GM18907 (cell line): ENCODE measurements at regions not wholly inside any gene's neighbourhood (a gene's known extent, or its start where the extent isn't known, plus 50 kb on each side); places are given as distances from the start of the nearest gene placed in this dataset.

Source experiments
- ATAC-seq: cut with Tn5 transposase; IDR thresholded peaks from one replicate; pipeline ENCODE4 v1.9.1; 2021; ENCODE audit warnings: mild to moderate bottlenecking, moderate library complexity; ENCODE audit not compliant: unreplicated experiment

GRCh38 chr13:85742355-85742754 is 56.9 kb downstream of the SLITRK6 start:
- no peak for ATAC-seq

DNA sequence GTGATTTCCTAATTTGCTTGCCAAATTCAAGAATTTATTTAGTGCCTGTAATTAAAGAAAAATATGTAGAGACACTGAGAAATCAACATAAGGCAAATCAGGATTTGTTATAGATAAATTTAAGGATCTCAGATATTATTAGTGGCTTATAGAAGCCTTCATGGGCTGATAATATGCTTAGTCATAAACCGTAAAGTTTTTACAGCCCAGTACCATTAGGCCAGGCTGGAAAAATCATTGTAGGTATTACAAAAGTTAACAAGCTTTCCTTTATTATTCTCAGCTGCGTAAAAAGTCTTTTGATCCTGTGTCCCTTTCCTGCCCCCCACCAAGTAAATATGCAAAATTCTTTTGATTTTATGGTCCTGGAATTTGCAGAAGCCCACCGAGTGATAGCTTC is 58.2 kb downstream of the SLITRK6 start:
- no peak for ATAC-seq

GRCh38 chr13:85738696-85739320 is 60.4 kb downstream of the SLITRK6 start:
- ATAC-seq: no peak

- no peak for ATAC-seq
Observed at GRCh38 chr13:85737952-85738351, 61.3 kb downstream of the SLITRK6 start.

- no peak for ATAC-seq
Observed at GRCh38 chr13:85729296-85729695, 69.9 kb downstream of the SLITRK6 start.

- ATAC-seq: no peak
Observed at GRCh38 chr13:85728811-85729210, 70.4 kb downstream of the SLITRK6 start.

DNA sequence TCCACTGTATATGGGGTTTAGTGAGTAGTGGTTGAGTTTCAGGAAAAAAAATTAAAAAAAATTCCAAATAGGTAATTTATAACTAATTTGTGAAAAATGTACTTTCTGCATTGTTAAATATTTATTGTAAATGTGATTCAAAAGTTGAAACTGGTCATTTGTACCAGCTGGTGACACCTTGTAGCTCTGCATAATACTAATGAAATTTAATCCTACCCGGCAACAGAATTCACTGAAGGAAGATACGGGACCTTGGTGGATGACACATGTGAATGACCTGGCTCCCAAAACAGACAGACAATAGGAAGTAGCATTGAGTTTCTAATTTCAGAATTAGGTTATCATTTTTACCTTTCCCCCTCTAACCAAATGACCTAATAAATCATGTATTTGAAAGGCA is 73.8 kb downstream of the SLITRK6 start:
- no peak for ATAC-seq

GRCh38 chr13:85724546-85725432 is 74.4 kb downstream of the SLITRK6 start:
- ATAC-seq: no peak

GRCh38 chr13:85719749-85720148 is 79.5 kb downstream of the SLITRK6 start:
- no peak for ATAC-seq

- no peak for ATAC-seq
Observed at GRCh38 chr13:85717921-85718320, 81.3 kb downstream of the SLITRK6 start.

- no peak for ATAC-seq
Observed at GRCh38 chr13:85710545-85710944, 88.7 kb downstream of the SLITRK6 start.

DNA sequence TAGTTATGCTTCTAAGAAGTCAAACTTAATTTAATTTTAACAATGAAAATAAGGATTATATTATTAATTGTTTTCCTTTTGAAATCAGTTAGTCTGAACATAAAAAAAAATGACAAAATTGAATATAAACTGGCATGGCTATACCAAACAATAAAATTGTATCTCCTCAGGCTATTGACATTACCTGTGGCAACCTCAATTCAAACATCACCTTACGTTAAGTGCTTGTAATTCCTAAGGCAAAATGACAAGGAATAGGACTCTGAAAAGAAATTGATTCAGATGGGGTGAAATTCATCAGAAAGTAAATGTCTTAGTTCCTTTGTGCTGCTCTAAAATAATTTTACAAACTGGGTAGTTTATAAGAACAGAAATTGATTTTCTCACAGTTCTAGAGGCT is 89.5 kb downstream of the SLITRK6 start:
- no peak for ATAC-seq

- ATAC-seq: no peak
Observed at GRCh38 chr13:85709072-85709471, 90.1 kb downstream of the SLITRK6 start.

DNA sequence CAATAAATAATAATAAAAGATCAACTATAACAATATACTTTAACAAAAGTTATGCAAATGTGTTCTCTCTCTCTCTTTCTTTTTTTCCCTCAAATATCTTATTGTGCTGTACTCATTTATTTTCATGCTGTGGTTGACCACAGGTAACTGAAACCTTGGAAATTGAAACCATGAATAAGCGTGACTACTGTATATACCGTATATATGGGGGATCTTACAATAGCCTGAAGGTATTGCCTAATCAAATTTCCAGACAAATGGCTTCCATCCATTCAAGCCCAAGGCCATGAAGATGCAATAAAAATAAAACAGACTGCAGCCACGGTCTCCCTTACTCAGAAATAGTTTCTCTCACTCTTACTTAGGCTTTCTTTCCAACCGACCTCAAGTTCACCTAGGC is 98.3 kb downstream of the SLITRK6 start:
- no peak for ATAC-seq

DNA sequence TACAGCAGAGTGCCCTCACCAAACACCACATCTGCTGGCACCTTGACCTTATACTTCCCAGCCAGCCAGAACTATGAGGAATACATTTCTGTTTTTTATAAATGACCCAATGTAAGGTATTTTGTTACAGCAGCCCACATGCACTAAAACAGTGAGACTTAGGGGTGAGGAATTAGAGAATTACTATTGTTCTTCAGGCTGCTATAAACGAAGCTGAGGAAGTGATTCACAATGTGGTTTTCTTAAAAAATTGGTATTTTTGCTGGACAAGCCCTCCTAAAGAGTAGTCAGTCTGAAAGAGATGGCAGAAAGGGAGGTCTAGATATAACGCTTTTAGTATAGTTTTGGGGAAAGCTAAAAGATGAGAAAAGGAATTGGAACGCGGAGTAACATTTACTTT is 101.0 kb downstream of the SLITRK6 start:
- no peak for ATAC-seq

DNA sequence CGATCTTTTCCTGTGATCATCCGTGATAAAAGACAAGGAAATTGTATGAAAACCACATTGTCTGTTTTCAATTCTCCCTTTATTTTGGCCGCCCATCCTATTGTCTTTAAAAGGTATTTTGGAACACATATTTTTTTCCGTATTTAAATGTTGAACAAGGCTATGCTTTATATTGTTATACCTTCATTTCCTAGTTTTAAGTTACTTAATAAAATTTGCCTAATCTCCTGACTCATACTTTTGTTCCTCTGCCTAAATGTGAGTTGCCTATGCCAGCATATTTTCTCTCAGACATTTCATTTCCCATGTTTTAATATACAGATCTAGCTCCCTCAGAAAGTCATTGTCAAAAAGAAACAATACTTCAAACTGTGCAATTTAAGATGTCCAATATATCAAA is 104.2 kb downstream of the SLITRK6 start:
- ATAC-seq: no peak

DNA sequence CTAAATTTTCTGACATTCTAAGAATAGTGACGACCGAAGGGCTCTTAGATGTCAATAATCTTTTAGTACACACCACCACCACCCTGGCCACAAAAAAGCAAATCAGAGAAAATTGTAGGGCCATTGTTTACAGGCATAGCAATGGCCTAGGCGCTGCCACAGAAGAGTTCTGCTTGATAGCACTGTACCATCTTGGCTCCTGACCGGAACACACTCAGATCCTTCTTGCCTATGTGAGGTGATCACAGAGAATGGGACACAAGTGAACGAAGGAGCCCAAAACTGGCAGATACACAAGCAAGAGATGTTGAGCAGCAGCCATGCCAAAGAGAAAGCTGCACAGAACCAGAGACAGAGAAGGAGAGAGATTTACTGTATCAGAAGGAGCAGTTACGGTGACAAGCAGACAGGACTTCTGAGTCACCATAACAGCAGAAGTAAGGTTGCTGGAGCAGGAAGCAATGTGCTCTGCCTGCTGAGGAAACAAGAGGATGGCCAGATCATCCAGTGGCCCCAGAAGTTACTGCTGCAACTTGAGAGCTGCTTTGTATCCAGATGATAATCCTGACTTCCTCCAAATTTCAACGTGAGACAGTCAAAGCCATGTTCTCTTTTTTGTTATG is 105.2 kb downstream of the SLITRK6 start:
- ATAC-seq: no peak

DNA sequence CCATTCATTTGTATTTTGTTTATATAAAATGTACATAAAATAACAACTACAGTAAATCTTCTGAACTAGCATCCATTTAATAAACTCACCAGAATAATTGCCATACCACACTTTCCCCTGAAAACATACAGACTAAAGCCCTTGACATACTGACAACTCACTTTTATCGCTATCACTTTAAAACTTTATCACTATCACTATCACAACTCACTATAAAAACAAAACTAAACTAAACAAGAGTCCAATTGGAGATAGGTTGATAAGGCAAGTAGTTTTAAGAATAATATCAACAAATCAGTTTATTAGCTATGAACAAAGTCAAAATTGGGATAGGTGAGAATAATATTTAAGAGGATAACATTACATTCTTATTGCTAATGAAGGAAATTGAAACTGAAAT is 108.9 kb downstream of the SLITRK6 start:
- ATAC-seq: no peak

- no peak for ATAC-seq
Observed at GRCh38 chr13:85685436-85685835, 113.8 kb downstream of the SLITRK6 start.

DNA sequence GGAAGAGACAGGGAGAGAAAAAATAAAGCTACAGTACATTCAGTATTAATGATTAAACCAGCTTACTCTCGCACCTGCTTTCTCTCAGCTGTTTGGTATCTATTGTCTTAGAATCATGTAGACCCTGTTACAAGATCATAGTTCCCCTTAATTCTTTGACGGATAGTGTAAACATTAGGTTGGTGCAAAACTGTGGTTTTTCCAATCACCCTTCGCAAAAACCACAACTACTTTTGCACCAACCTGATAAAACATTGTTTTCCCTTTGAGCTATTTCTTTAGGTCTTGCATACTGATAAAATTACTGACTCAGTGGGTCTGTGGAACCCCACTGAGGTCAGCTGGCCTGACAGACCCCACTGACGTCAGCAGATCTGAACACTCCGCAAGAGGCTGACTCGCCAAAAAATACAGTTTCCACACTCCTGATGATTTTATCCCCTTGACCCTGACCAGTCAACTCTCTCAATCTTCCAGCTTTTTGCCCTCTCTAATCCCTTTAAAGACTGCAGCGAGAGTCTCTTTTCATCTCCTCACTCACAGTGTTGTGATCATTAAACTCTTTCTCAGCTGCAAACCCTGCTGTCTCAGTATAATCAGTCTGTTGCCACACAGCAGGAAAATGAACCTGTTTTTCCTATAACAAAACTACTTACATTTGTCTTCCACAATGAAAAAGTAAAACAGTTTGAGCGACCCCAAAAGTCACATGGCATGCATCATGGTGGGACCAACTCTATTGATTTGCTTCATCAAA is 123.9 kb downstream of the SLITRK6 start:
- no peak for ATAC-seq

DNA sequence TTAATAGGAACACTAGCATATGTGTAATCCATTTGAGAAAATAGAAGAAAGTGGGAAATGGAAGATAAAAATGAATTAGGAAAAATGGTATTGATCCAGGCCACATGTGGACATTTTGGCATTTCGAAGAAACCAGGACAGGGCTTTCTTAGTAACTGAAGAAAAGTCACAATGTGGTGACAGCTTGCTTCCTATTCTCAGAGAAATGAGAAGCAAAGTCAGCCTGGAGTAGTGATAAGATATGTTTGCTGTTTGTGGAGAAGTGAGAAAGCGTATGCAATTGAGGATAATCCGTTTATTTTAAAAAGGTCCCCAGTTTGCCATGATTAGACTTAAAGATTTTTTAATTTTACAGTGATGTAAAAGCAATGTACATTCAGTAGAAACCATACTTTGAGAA is 127.9 kb downstream of the SLITRK6 start:
- no peak for ATAC-seq
